GM23248 (cell line): ENCODE measurements at regions not wholly inside any gene's neighbourhood (a gene's known extent, or its start where the extent isn't known, plus 50 kb on each side); places are given as distances from the start of the nearest gene placed in this dataset.

Experiments
- DNase-seq: peaks from one replicate; pipeline ENCODE4 v3.0.0-alpha.2; 2015
- H2AFZ ChIP-seq: fragments of 200-600 bp; sonication (generic); 2 replicates; pipeline ENCODE4 v1.6.1; 2016; ENCODE audit warnings: antibody characterized with exemption
- H3F3A ChIP-seq: fragments of 200-600 bp; sonication (generic); 2 replicates; pipeline ENCODE4 v1.6.1; 2016; ENCODE audit warnings: mild to moderate bottlenecking, antibody characterized with exemption, mixed run types; ENCODE audit not compliant: insufficient read depth
- H3K27ac ChIP-seq: fragments of 200-600 bp; sonication (generic); 2 replicates; pipeline ENCODE4 v1.5.1; 2016; ENCODE audit warnings: mild to moderate bottlenecking
- H3K27me3 ChIP-seq: fragments of 200-600 bp; sonication (generic); replicated peaks from 2 replicates; pipeline ENCODE4 v1.6.1; 2016; ENCODE audit warnings: mild to moderate bottlenecking; ENCODE audit not compliant: insufficient read depth
- H3K36me3 ChIP-seq: fragments of 200-600 bp; sonication (generic); 2 replicates; pipeline ENCODE4 v1.6.1; 2016; ENCODE audit warnings: low read depth, mild to moderate bottlenecking
- H3K4me1 ChIP-seq: fragments of 200-600 bp; sonication (generic); 2 replicates; pipeline ENCODE4 v1.6.1; 2016; ENCODE audit warnings: mild to moderate bottlenecking; ENCODE audit not compliant: insufficient read depth
- H3K4me2 ChIP-seq: fragments of 200-600 bp; sonication (generic); one replicate; pipeline ENCODE4 v1.6.1; 2016; ENCODE audit warnings: mild to moderate bottlenecking; ENCODE audit not compliant: unreplicated experiment
- H3K4me3 ChIP-seq: fragments of 200-600 bp; sonication (generic); 2 replicates; pipeline ENCODE4 v1.5.1; 2016; ENCODE audit warnings: mild to moderate bottlenecking
- H3K79me2 ChIP-seq: fragments of 200-600 bp; sonication (generic); 2 replicates; pipeline ENCODE4 v1.6.1; 2016; ENCODE audit warnings: mild to moderate bottlenecking; ENCODE audit not compliant: insufficient read depth
- H3K9ac ChIP-seq: fragments of 200-600 bp; sonication (generic); 2 replicates; pipeline ENCODE4 v1.6.1; 2016; ENCODE audit warnings: mild to moderate bottlenecking
- H3K9me2 ChIP-seq: fragments of 200-600 bp; sonication (generic); 2 replicates; pipeline ENCODE4 v1.6.1; 2016; ENCODE audit warnings: mixed run types, mild to moderate bottlenecking, moderate library complexity; ENCODE audit not compliant: insufficient read depth
- H3K9me3 ChIP-seq: fragments of 200-600 bp; sonication (generic); one replicate; pipeline ENCODE4 v1.6.1; 2017; ENCODE audit warnings: low read depth
- H4K20me1 ChIP-seq: fragments of 200-600 bp; sonication (generic); 2 replicates; pipeline ENCODE4 v1.6.0; 2016; ENCODE audit not compliant: insufficient read depth
- EZH2 ChIP-seq: fragments of 200-600 bp; sonication (generic); IDR thresholded peaks from 2 replicates; pipeline ENCODE4 v1.6.1; 2018; ENCODE audit warnings: antibody characterized with exemption, mild to moderate bottlenecking; ENCODE audit not compliant: insufficient read depth, poor library complexity, severe bottlenecking
- EZH2phosphoT487 ChIP-seq: fragments of 200-600 bp; sonication (generic); IDR thresholded peaks from 2 replicates; pipeline ENCODE4 v1.6.1; 2018; ENCODE audit warnings: antibody characterized with exemption, moderate library complexity, mild to moderate bottlenecking, low read depth; ENCODE audit not compliant: insufficient read depth
- WGBS, 2 experiments: methylation state at CpG; one replicate each; pipeline ENCODE4 v1.1.6; 2015 to 2017; ENCODE audit warnings: low lambda C conversion rate in 2 of 2, low coverage in 1 of 2; ENCODE audit errors: missing lambda C conversion rate in 2 of 2; 5-methylcytosine and 5-hydroxymethylcytosine counted together
- in situ Hi-C: fragments of 300-500 bp; cut with MboI; formaldehyde crosslinking; loops from 2 replicates; pipeline ENCODE4 v1.15.0; 2020

DNA sequence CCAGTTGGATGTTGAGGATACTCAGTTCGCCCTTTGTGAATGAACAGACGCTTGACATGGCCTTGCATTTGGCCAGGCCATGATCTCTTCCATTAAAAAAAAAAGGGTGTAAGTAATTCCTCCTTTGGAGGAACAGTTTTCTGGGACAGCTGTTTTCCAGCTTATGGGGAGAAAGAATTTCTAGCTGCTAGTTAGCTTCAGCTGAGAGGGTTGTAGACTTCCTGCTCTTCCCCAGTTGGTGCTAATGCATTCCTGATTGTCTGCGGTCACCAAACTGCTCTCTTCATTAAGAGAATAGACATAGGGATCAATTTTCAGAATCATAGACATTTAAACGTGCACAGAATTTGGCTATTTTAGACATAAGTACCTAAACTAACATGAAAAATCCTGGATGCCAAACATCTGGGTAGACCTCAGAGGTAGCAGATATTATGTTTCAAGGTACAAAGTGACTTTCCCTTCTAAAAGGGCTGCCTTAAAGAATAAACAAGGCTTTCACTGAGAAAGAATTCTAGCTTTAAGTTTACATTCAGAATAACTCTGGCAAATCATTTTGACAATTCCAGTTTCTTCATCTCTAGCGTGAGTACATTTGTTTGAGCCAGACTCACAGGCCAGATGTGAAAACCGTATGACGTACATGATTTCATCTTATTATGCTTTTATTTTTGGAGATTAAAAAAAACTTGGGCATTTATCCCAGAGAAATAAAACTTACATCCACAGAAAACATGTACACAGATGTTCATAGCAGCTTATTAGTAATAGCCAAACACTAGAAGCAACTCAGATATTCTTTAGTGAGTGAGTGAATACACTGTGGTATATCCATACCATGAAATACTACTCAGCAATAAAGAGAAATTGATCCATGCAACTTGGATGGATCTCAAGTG, 71.2 kb downstream of the MAIP1 start:
- H3K4me2 ChIP-seq: no peak overlapping the region
- no peaks in the 10 kb centered on the region for H3K9me2 ChIP-seq
- H2AFZ ChIP-seq: no peak overlapping the region
- H3K9me3 ChIP-seq: no peaks in the 10 kb centered on the region
- no peak overlapping the region for H3K4me3 ChIP-seq
- no peaks in the 10 kb centered on the region for H3K27me3 ChIP-seq
- no peaks in the 10 kb centered on the region for H3K36me3 ChIP-seq
- peak; percentile 40 for DNase-seq
- WGBS, 2 experiments: 33 to 35% methylated on average over 7 of the region's 7 CpGs
- TF ChIP-seq EZH2 (no peak), EZH2phosphoT487 (no peak)
- in situ Hi-C loops: no loop called here
- no peaks in the 10 kb centered on the region for H3K79me2 ChIP-seq
- no peaks in the 10 kb centered on the region for H4K20me1 ChIP-seq
- H3K4me1 ChIP-seq: no peaks in the 10 kb centered on the region
- no peaks in the 10 kb centered on the region for H3F3A ChIP-seq
- no peak overlapping the region for H3K27ac ChIP-seq
- H3K9ac ChIP-seq: no peak overlapping the region

DNA sequence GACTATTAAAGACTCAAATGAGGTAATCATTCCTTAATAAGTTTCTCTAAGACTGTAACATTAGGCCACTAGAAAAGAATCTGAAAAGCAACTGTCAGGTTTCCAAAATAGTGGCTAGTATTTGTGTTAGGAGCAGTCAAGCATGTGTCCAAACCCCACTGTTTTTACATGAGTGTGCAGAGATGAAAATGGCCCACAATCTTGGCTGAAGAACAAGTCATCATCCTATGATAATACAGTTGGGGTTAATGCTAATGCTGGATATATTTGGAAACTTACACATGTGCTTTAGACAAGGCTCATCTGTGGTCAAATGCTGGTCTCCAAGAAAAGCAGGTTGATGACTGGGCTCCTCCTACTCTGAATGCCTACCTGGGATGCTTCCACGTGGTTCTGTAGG, 73.6 kb downstream of the MAIP1 start:
- H3K36me3 ChIP-seq: no peaks in the 10 kb centered on the region
- H3K4me1 ChIP-seq: no peaks in the 10 kb centered on the region
- H3K27ac ChIP-seq: no peak overlapping the region
- no peaks in the 10 kb centered on the region for H3K9me3 ChIP-seq
- no peaks in the 10 kb centered on the region for H3K79me2 ChIP-seq
- no peaks in the 10 kb centered on the region for H4K20me1 ChIP-seq
- H3K9ac ChIP-seq: no peak overlapping the region
- H2AFZ ChIP-seq: no peak overlapping the region
- WGBS, 2 experiments: 53 to 66% methylated on average over 1 of the region's 1 CpG
- no peak overlapping the region for H3K4me2 ChIP-seq
- H3K27me3 ChIP-seq: no peaks in the 10 kb centered on the region
- no peaks in the 10 kb centered on the region for H3F3A ChIP-seq
- H3K4me3 ChIP-seq: no peak overlapping the region
- in situ Hi-C loops: no loop called here
- H3K9me2 ChIP-seq: no peaks in the 10 kb centered on the region
- TF ChIP-seq EZH2: no peak
- no peak for TF ChIP-seq EZH2phosphoT487
- DNase-seq: no peak

GRCh38 chr2:200032895-200033294, 77.5 kb downstream of the MAIP1 start:
- in situ Hi-C loops: no loop called here
- no peaks in the 10 kb centered on the region for H3K27me3 ChIP-seq
- no peak overlapping the region for H3K4me2 ChIP-seq
- 88 to 95% methylated on average over 1 of the region's 1 CpG for WGBS, 2 experiments
- H3K36me3 ChIP-seq: no peaks in the 10 kb centered on the region
- no peak overlapping the region for H3K27ac ChIP-seq
- DNase-seq: no peak
- H3K4me3 ChIP-seq: no peak overlapping the region
- H4K20me1 ChIP-seq: no peaks in the 10 kb centered on the region
- no peaks in the 10 kb centered on the region for H3K4me1 ChIP-seq
- H3K9me3 ChIP-seq: no peaks in the 10 kb centered on the region
- H3K9ac ChIP-seq: no peak overlapping the region
- H3K79me2 ChIP-seq: no peaks in the 10 kb centered on the region
- H3K9me2 ChIP-seq: no peaks in the 10 kb centered on the region
- TF ChIP-seq EZH2: no peak
- TF ChIP-seq EZH2phosphoT487: no peak
- no peak overlapping the region for H2AFZ ChIP-seq
- H3F3A ChIP-seq: no peaks in the 10 kb centered on the region

GRCh38 chr2:200033929-200034328, 78.5 kb downstream of the MAIP1 start:
- Histone ChIP-seq H3K36me3 (no peaks in the 10 kb centered on the region), H3K9me2 (no peaks in the 10 kb centered on the region), H3K4me2 (no peak overlapping the region), H3K79me2 (no peaks in the 10 kb centered on the region), H3K4me3 (no peak overlapping the region), H3K27me3 (no peaks in the 10 kb centered on the region), H3K4me1 (no peaks in the 10 kb centered on the region), H3K9ac (no peak overlapping the region), H3F3A (peaks cover 2% of the 10 kb centered on the region; the same call in 1 of the 2 replicates), H3K27ac (no peak overlapping the region), H3K9me3 (no peaks in the 10 kb centered on the region), H2AFZ (no peak overlapping the region), H4K20me1 (no peaks in the 10 kb centered on the region)
- no peak for TF ChIP-seq EZH2
- TF ChIP-seq EZH2phosphoT487: no peak
- in situ Hi-C loops: no loop called here
- 18 to 23% methylated on average over 3 of the region's 3 CpGs for WGBS, 2 experiments
- DNase-seq: no peak
